Caco-2 (cell line): ENCODE measurements at regions not wholly inside any gene's neighbourhood (a gene's known extent, or its start where the extent isn't known, plus 50 kb on each side); places are given as distances from the start of the nearest gene placed in this dataset.

Experiments used
- BruUV-seq: library from RNA; stranded (reverse); fragments of 400-500 nt; replicated peaks from 2 replicates; lab custom pipeline; 2021; lab: Mats Ljungman, UMichigan
- CTCF ChIA-PET: fragments of 300-600 bp; sonication (Branson Sonifier 250); formaldehyde crosslinking; loops from one replicate; lab custom pipeline; 2022; ENCODE audit warnings: antibody characterized with exemption; lab: Charles Lee
- POLR2A ChIA-PET: fragments of 300-600 bp; sonication (Branson Sonifier 250); formaldehyde crosslinking; loops from one replicate; lab custom pipeline; 2022; ENCODE audit warnings: antibody characterized with exemption; lab: Charles Lee
- DNase-seq, 2 experiments: peaks; one replicate each; pipeline versions ENCODE4 v3.0.0 to v3.0.0-alpha.2; 2020 to 2022
- H3K27me3 ChIP-seq: replicated peaks from 2 replicates; pipeline ENCODE4 v1.6.0; 2011; ENCODE audit warnings: low read length; ENCODE audit not compliant: control insufficient read depth, insufficient read depth
- H3K36me3 ChIP-seq: 2 replicates; pipeline ENCODE4 v1.5.1; 2011; ENCODE audit warnings: low read length; ENCODE audit not compliant: control insufficient read depth, insufficient read depth
- H3K4me1 ChIP-seq: fragments of 250-450 bp; sonication (Bioruptor Pico); 2 replicates; pipeline ENCODE4 v1.5.1; 2020; ENCODE audit warnings: mild to moderate bottlenecking
- H3K4me3 ChIP-seq: 2 replicates; pipeline ENCODE4 v1.5.1; 2011; ENCODE audit warnings: low read depth, mild to moderate bottlenecking, control low read depth, low read length
- H3K9me3 ChIP-seq: fragments of 250-450 bp; sonication (Bioruptor Pico); 2 replicates; pipeline ENCODE4 v1.5.1; 2020; ENCODE audit warnings: mild to moderate bottlenecking, moderate library complexity
- H3K27ac Mint-ChIP-seq: one replicate; pipeline ENCODE4 v1.8.0; 2022; ENCODE audit warnings: mixed read lengths; ENCODE audit not compliant: unreplicated experiment
- H3K27me3 Mint-ChIP-seq: one replicate; pipeline ENCODE4 v1.8.0; 2022; ENCODE audit warnings: mixed read lengths; ENCODE audit not compliant: insufficient read depth, unreplicated experiment
- H3K36me3 Mint-ChIP-seq: one replicate; pipeline ENCODE4 v1.8.0; 2022; ENCODE audit warnings: mild to moderate bottlenecking, mixed read lengths; ENCODE audit not compliant: insufficient read depth, unreplicated experiment
- H3K4me1 Mint-ChIP-seq: one replicate; pipeline ENCODE4 v1.8.0; 2022; ENCODE audit warnings: low read depth, mixed read lengths; ENCODE audit not compliant: unreplicated experiment
- H3K4me3 Mint-ChIP-seq: one replicate; pipeline ENCODE4 v1.8.0; 2022; ENCODE audit warnings: mild to moderate bottlenecking, moderate library complexity, mixed read lengths; ENCODE audit not compliant: unreplicated experiment
- H3K9me3 Mint-ChIP-seq: one replicate; pipeline ENCODE4 v1.8.0; 2022; ENCODE audit warnings: mixed read lengths; ENCODE audit not compliant: unreplicated experiment
- CTCF ChIP-seq, 2 experiments: fragments of 200-600 bp in 1 of 2; IDR thresholded peaks; 1 replicate in 1 of 2; 2 replicates in 1 of 2; pipeline versions ENCODE4 v1.5.1 to v1.8.0; 2011 to 2022; ENCODE audit warnings: antibody characterized with exemption in 1 of 2, control low read depth in 1 of 2, inconsistent platforms in 1 of 2, low read depth in 1 of 2, low read length in 1 of 2, mild to moderate bottlenecking in 1 of 2, moderate library complexity in 1 of 2; ENCODE audit not compliant: insufficient read depth in 1 of 2, severe bottlenecking in 1 of 2, unreplicated experiment in 1 of 2
- intact Hi-C: fragments of 100-400 bp; cut with micrococcal nuclease; formaldehyde crosslinking; loops from one replicate; pipeline ENCODE4 v1.10.0; 2022; ENCODE audit not compliant: unreplicated experiment

- Mint-ChIP-seq H3K4me3 (no peak overlapping the region), H3K4me1 (peaks cover 32% of the 10 kb centered on the region), H3K27ac (no peak overlapping the region), H3K27me3 (no peaks in the 10 kb centered on the region), H3K9me3 (peaks cover 21% of the 10 kb centered on the region), H3K36me3 (peaks cover 13% of the 10 kb centered on the region)
- no peaks in the 10 kb centered on the region for H3K27me3 ChIP-seq
- BruUV-seq: no TSS peak
- ChIA-PET CTCF (no interaction called here), POLR2A (no interaction called here)
- H3K4me1 ChIP-seq: peaks cover 41% of the 10 kb centered on the region
- intact Hi-C loops: loop anchor here (5.0 to 10.0 kb wide), 3 partner anchors 68 to 949 kb away; partner anchors contain the start of gene LYPLAL1
- no peaks in the 10 kb centered on the region for H3K36me3 ChIP-seq
- TF ChIP-seq CTCF (IDR thresholded peaks at IDR 0.05; ENCODE audit: insufficient read depth in 1 of 2, low read depth in 1 of 2, low read length in 1 of 2, severe bottlenecking in 1 of 2, unreplicated experiment in 1 of 2): no peak
- peaks cover 36% of the 10 kb centered on the region for H3K9me3 ChIP-seq
- H3K4me3 ChIP-seq: no peak overlapping the region
- DNase-seq: no peak
These were observed 140.3 kb downstream of the LYPLAL1 start for GRCh38 chr1:219313961-219314360.

GRCh38 chr1:219312967-219313366 is 139.3 kb downstream of the LYPLAL1 start:
- peak in 1 of 2 experiments; percentile 17 for DNase-seq
- no peaks in the 10 kb centered on the region for H3K27me3 ChIP-seq
- intact Hi-C loops: loop anchor here (5.0 to 10.0 kb wide), 3 partner anchors 69 to 948 kb away; partner anchors contain the start of gene LYPLAL1
- H3K4me1 Mint-ChIP-seq: peaks cover 32% of the 10 kb centered on the region
- no peaks in the 10 kb centered on the region for H3K27me3 Mint-ChIP-seq
- H3K9me3 Mint-ChIP-seq: peaks cover 24% of the 10 kb centered on the region
- ChIA-PET CTCF (no interaction called here), POLR2A (no interaction called here)
- H3K4me3 ChIP-seq: no peak overlapping the region
- TF ChIP-seq CTCF (IDR thresholded peaks at IDR 0.05; ENCODE audit: insufficient read depth in 1 of 2, low read depth in 1 of 2, low read length in 1 of 2, severe bottlenecking in 1 of 2, unreplicated experiment in 1 of 2): no peak
- peaks cover 16% of the 10 kb centered on the region for H3K36me3 Mint-ChIP-seq
- H3K36me3 ChIP-seq: no peaks in the 10 kb centered on the region
- no peak overlapping the region for H3K4me3 Mint-ChIP-seq
- H3K9me3 ChIP-seq: peaks cover 45% of the 10 kb centered on the region
- peak overlapping the region; percentile 79 for H3K27ac Mint-ChIP-seq
- no TSS peak for BruUV-seq
- peaks cover 45% of the 10 kb centered on the region for H3K4me1 ChIP-seq

GRCh38 chr1:219310181-219310728 is 136.6 kb downstream of the LYPLAL1 start:
- intact Hi-C loops: loop anchor here (5.0 to 10.0 kb wide), 3 partner anchors 72 to 945 kb away; partner anchors contain the start of gene LYPLAL1
- peak; percentile 76 for DNase-seq
- H3K4me1 ChIP-seq: peaks cover 52% of the 10 kb centered on the region
- CTCF ChIA-PET: no interaction called here
- H3K36me3 Mint-ChIP-seq: peaks cover 19% of the 10 kb centered on the region
- peaks cover 26% of the 10 kb centered on the region for H3K9me3 Mint-ChIP-seq
- no peak for TF ChIP-seq CTCF (IDR thresholded peaks at IDR 0.05; ENCODE audit: insufficient read depth in 1 of 2, low read depth in 1 of 2, low read length in 1 of 2, severe bottlenecking in 1 of 2, unreplicated experiment in 1 of 2)
- POLR2A ChIA-PET: no interaction called here
- H3K27ac Mint-ChIP-seq: peak overlapping the region; percentile 85
- peaks cover 32% of the 10 kb centered on the region for H3K4me1 Mint-ChIP-seq
- no peaks in the 10 kb centered on the region for H3K27me3 Mint-ChIP-seq
- peak overlapping the region; percentile 31 for H3K4me3 Mint-ChIP-seq
- no peaks in the 10 kb centered on the region for H3K36me3 ChIP-seq
- no peak overlapping the region for H3K4me3 ChIP-seq
- no peaks in the 10 kb centered on the region for H3K27me3 ChIP-seq
- H3K9me3 ChIP-seq: peaks cover 30% of the 10 kb centered on the region
- no TSS peak for BruUV-seq
